Activated CD4-positive, CD25-positive, alpha-beta regulatory T cell treated with anti-CD3 and anti-CD28 coated beads, Interleukin-2, amount 50 U/mL, for 24 hours (primary cell): ENCODE measurements at regions not wholly inside any gene's neighbourhood (a gene's known extent, or its start where the extent isn't known, plus 50 kb on each side); places are given as distances from the start of the nearest gene placed in this dataset.

Experiments
- ATAC-seq, 2 donors: fragments of 150-1000 bp; cut with Tn5 transposase; one replicate each; pipeline ENCODE4 v1.10.0; 2021; ENCODE audit warnings: mild to moderate bottlenecking in 1 of 2, moderate library complexity in 1 of 2

- no peak for ATAC-seq
Observed at GRCh38 chr17:17398188-17398942, 78.4 kb upstream of the MED9 start.

GRCh38 chr17:17398943-17399926 is 77.6 kb upstream of the MED9 start:
- ATAC-seq: no peak

GRCh38 chr17:17400070-17400469 is 76.7 kb upstream of the MED9 start:
- ATAC-seq: no peak

- no peak for ATAC-seq
Observed at GRCh38 chr17:17400566-17401184, 76.1 kb upstream of the MED9 start.

- no peak for ATAC-seq
Observed at GRCh38 chr17:17401271-17401781, 75.5 kb upstream of the MED9 start.

GRCh38 chr17:17402558-17402957 is 74.2 kb upstream of the MED9 start:
- no peak for ATAC-seq

- no peak for ATAC-seq
Observed at GRCh38 chr17:17403065-17403464, 73.7 kb upstream of the MED9 start.

- ATAC-seq: peak; percentile 79 to 85
Observed at GRCh38 chr17:17403899-17404576, 72.8 kb upstream of the MED9 start.

- ATAC-seq: no peak
Observed at GRCh38 chr17:17405673-17406072, 71.1 kb upstream of the MED9 start.

- ATAC-seq: no peak
Observed at GRCh38 chr17:17406225-17406624, 70.6 kb upstream of the MED9 start.

GRCh38 chr17:17408236-17408794 is 68.5 kb upstream of the MED9 start:
- peak; percentile 38 to 60 for ATAC-seq

- ATAC-seq: no peak
Observed at GRCh38 chr17:17410357-17410756, 66.4 kb upstream of the MED9 start.

GRCh38 chr17:17411692-17412091 is 65.1 kb upstream of the MED9 start:
- no peak for ATAC-seq

- ATAC-seq: no peak
Observed at GRCh38 chr17:17412326-17412725, 64.5 kb upstream of the MED9 start.

- no peak for ATAC-seq
Observed at GRCh38 chr17:17413215-17413792, 63.5 kb upstream of the MED9 start.

- ATAC-seq: no peak
Observed at GRCh38 chr17:17413821-17414220, 63.0 kb upstream of the MED9 start.

- ATAC-seq: no peak
Observed at GRCh38 chr17:17414341-17414805, 62.4 kb upstream of the MED9 start.

- no peak for ATAC-seq
Observed at GRCh38 chr17:17415006-17415405, 61.8 kb upstream of the MED9 start.

- peak; percentile 71 to 72 for ATAC-seq
Observed at GRCh38 chr17:17416007-17416399, 60.8 kb upstream of the MED9 start.

- ATAC-seq: peak; percentile 85 to 89
Observed at GRCh38 chr17:17416400-17417360, 60.1 kb upstream of the MED9 start.
